HepG2 (cell line): ENCODE measurements at regions not wholly inside any gene's neighbourhood (a gene's known extent, or its start where the extent isn't known, plus 50 kb on each side); places are given as distances from the start of the nearest gene placed in this dataset.

Experiments used
- ATAC-seq: fragments of 200-7000 bp; cut with Tn5 transposase; 3 replicates; pipeline ENCODE4 v1.9.1; 2020; ENCODE audit warnings: mild to moderate bottlenecking, moderate library complexity
- BruUV-seq: library from RNA; stranded (reverse); fragments of 400-500 nt; replicated peaks from 2 replicates; lab custom pipeline; 2021; lab: Mats Ljungman, UMichigan
- CTCF ChIA-PET: fragments of 300-600 bp; formaldehyde crosslinking; extraction: SDS; loops from one replicate; lab custom pipeline; 2021; ENCODE audit warnings: low total read pairs, inconsistent platforms, low intra/inter-chr PET ratio; lab: Yijun Ruan, JAX
- POLR2A ChIA-PET: fragments of 350-600 bp; sonication (Branson Sonifier 250); formaldehyde crosslinking; loops from one replicate; lab custom pipeline; 2020; ENCODE audit warnings: antibody characterized with exemption, inconsistent platforms; lab: Yijun Ruan, JAX
- DNase-seq: peaks from one replicate; pipeline ENCODE4 v3.0.0-alpha.2; 2015; ENCODE audit warnings: low spot score
- FAIRE-seq: peaks from 3 replicates; lab custom pipeline; 2011; peaks lifted over from hg19 to GRCh38; lab: Jason Lieb, UNC
- H2AFZ ChIP-seq: one replicate; pipeline ENCODE4 v1.6.1; 2011; ENCODE audit warnings: low read length, inconsistent platforms
- H3K27ac ChIP-seq: fragments of 300-600 bp; 3 replicates; pipeline ENCODE4 v1.8.0; 2011; ENCODE audit warnings: mixed run types, mild to moderate bottlenecking, mixed read lengths, low read length, inconsistent platforms; ENCODE audit not compliant: insufficient read depth; ENCODE audit errors: extremely low read length
- H3K27me3 ChIP-seq, 2 experiments: fragments of 200-600 bp in 1 of 2; 2 replicates in 1 of 2; 3 replicates in 1 of 2; pipeline versions ENCODE4 v1.6.0 to v1.8.0; 2011; ENCODE audit warnings: low read length in 2 of 2, mild to moderate bottlenecking in 2 of 2, moderate library complexity in 2 of 2, inconsistent platforms in 1 of 2; ENCODE audit not compliant: insufficient read depth in 2 of 2, control insufficient read depth in 1 of 2
- H3K36me3 ChIP-seq, 2 experiments: fragments of 200-600 bp in 1 of 2; replicated peaks in 1 of 2; 2 replicates in 1 of 2; 3 replicates in 1 of 2; pipeline versions ENCODE4 v1.5.1 to v1.8.0; 2011; ENCODE audit warnings: low read length in 2 of 2, inconsistent platforms in 1 of 2; ENCODE audit not compliant: insufficient read depth in 2 of 2, control insufficient read depth in 1 of 2
- H3K4me1 ChIP-seq: 2 replicates; pipeline ENCODE4 v1.5.1; 2012; ENCODE audit warnings: low read length, inconsistent platforms; ENCODE audit not compliant: insufficient read depth
- H3K4me2 ChIP-seq: 2 replicates; pipeline ENCODE4 v1.6.0; 2011; ENCODE audit warnings: low read depth, low read length, inconsistent platforms
- H3K4me3 ChIP-seq, 3 experiments: fragments of 200-600 bp in 1 of 3; sonication (generic), shearing (Covaris generic) in 1 of 3; replicated peaks in 1 of 3; 2 replicates each; pipeline ENCODE4 v1.5.1; 2011 to 2016; ENCODE audit warnings: low read length in 3 of 3, inconsistent platforms in 2 of 3, low read depth in 2 of 3, mild to moderate bottlenecking in 2 of 3, control low read depth in 1 of 3, mixed read lengths in 1 of 3; ENCODE audit not compliant: insufficient read depth in 1 of 3
- H3K79me2 ChIP-seq: one replicate; pipeline ENCODE4 v1.6.1; 2011; ENCODE audit warnings: low read length, inconsistent platforms; ENCODE audit not compliant: insufficient read depth
- H3K9ac ChIP-seq: 2 replicates; pipeline ENCODE4 v1.6.0; 2011; ENCODE audit warnings: mild to moderate bottlenecking, low read depth, low read length, inconsistent platforms; ENCODE audit not compliant: insufficient read depth
- H3K9me3 ChIP-seq: 2 replicates; pipeline ENCODE4 v1.5.1; 2012; ENCODE audit warnings: mild to moderate bottlenecking, low read length
- H4K20me1 ChIP-seq: 2 replicates; pipeline ENCODE4 v1.6.0; 2011; ENCODE audit warnings: inconsistent platforms, mild to moderate bottlenecking, low read length, moderate library complexity; ENCODE audit not compliant: insufficient read depth
- ARNT2 ChIP-seq: sonication (generic); formaldehyde crosslinking; IDR thresholded peaks from 2 replicates; pipeline ENCODE4 v1.8.0; 2022; ENCODE audit warnings: mild to moderate bottlenecking, low read depth, missing genetic modification reagents, moderate library complexity
- ASH2L ChIP-seq: fragments of 300-600, 200-600 bp; sonication (generic); IDR thresholded peaks from 2 replicates; pipeline ENCODE4 v1.7.0; 2017; ENCODE audit warnings: low read depth, mild to moderate bottlenecking, moderate library complexity, mixed read lengths, low read length; ENCODE audit not compliant: insufficient read length
- FOXM1 ChIP-seq: sonication (generic); formaldehyde crosslinking; IDR thresholded peaks from 2 replicates; pipeline ENCODE4 v1.5.0; 2020; ENCODE audit warnings: missing genetic modification reagents
- HOXA3 ChIP-seq: sonication (generic); formaldehyde crosslinking; IDR thresholded peaks from 2 replicates; pipeline ENCODE4 v1.5.0; 2020; ENCODE audit warnings: missing genetic modification reagents
- KAT8 ChIP-seq: IDR thresholded peaks from 2 replicates; pipeline ENCODE4 v1.6.1; 2016; ENCODE audit warnings: missing genetic modification reagents, missing compliant biosample characterization
- KMT2B ChIP-seq: IDR thresholded peaks from 2 replicates; pipeline ENCODE4 v1.6.1; 2016; ENCODE audit warnings: missing genetic modification reagents, missing compliant biosample characterization
- MEIS2 ChIP-seq: sonication (generic); formaldehyde crosslinking; IDR thresholded peaks from 2 replicates; pipeline ENCODE4 v1.9.0; 2021; ENCODE audit warnings: mild to moderate bottlenecking, missing genetic modification reagents
- SNRNP70 ChIP-seq: fragments of 200-400 bp; formaldehyde crosslinking; IDR thresholded peaks from 2 replicates; pipeline ENCODE4 v1.6.1; 2017; ENCODE audit warnings: mild to moderate bottlenecking, low read depth, low read length, moderate library complexity
- WIZ ChIP-seq: sonication (generic); formaldehyde crosslinking; IDR thresholded peaks from 2 replicates; pipeline ENCODE4 v1.5.1; 2020; ENCODE audit warnings: mild to moderate bottlenecking, missing genetic modification reagents
- ZNF10 ChIP-seq: sonication (generic); formaldehyde crosslinking; IDR thresholded peaks from 2 replicates; pipeline ENCODE4 v1.4.0; 2020; ENCODE audit warnings: mild to moderate bottlenecking, low read depth, missing genetic modification reagents, borderline replicate concordance
- ZNF326 ChIP-seq: sonication (generic); formaldehyde crosslinking; IDR thresholded peaks from 2 replicates; pipeline ENCODE4 v1.4.0; 2020; ENCODE audit warnings: missing genetic modification reagents, borderline replicate concordance
- ZNF572 ChIP-seq: sonication (generic); formaldehyde crosslinking; IDR thresholded peaks from 2 replicates; pipeline ENCODE4 v1.5.1; 2020; ENCODE audit warnings: mild to moderate bottlenecking, missing genetic modification reagents
- ZNF644 ChIP-seq: IDR thresholded peaks from 2 replicates; pipeline ENCODE4 v1.6.1; 2016; ENCODE audit warnings: low read depth
- ZNF761 ChIP-seq: sonication (generic); formaldehyde crosslinking; conservative IDR thresholded peaks from 2 replicates; pipeline ENCODE4 v1.4.0; 2020; ENCODE audit warnings: mild to moderate bottlenecking, missing genetic modification reagents
- ZNF777 ChIP-seq: sonication (generic); formaldehyde crosslinking; IDR thresholded peaks from 2 replicates; pipeline ENCODE4 v1.4.0; 2020; ENCODE audit warnings: missing genetic modification reagents
- WGBS: methylation state at CpG from one replicate; pipeline ENCODE4 v1.1.6; 2017; ENCODE audit warnings: low lambda C conversion rate; 5-methylcytosine and 5-hydroxymethylcytosine counted together
- in situ Hi-C: cut with HindIII; loops from 2 replicates; pipeline ENCODE4 v1.10.0; 2017; ENCODE audit warnings: low pct_unique_long_range_greater_than_20kb; ENCODE audit not compliant: extremely low pct_ligation_motif_present
- intact Hi-C: fragments of 100-400 bp; cut with micrococcal nuclease; formaldehyde crosslinking; loops from one replicate; pipeline ENCODE4 v1.10.0; 2022; ENCODE audit not compliant: unreplicated experiment
- TF ChIP-seq, protein P1 (sequence below): sonication (generic); formaldehyde crosslinking; IDR thresholded peaks from 2 replicates; pipeline ENCODE4 v1.9.0; 2022; ENCODE audit warnings: missing genetic modification reagents, mild to moderate bottlenecking, borderline replicate concordance
- TF ChIP-seq, protein P2 (sequence below): sonication (generic); formaldehyde crosslinking; IDR thresholded peaks from 2 replicates; pipeline ENCODE4 v1.4.0; 2020; ENCODE audit warnings: missing genetic modification reagents, borderline replicate concordance

- no TSS peak for BruUV-seq
- CTCF ChIA-PET = no interaction called here
- Histone ChIP-seq H3K36me3 (no peaks in the 10 kb centered on the region), H3K9ac (no peak overlapping the region), H2AFZ (no peak overlapping the region), H3K27ac (no peak overlapping the region), H3K9me3 (no peaks in the 10 kb centered on the region), H3K27me3 (peaks cover 0 to 5% of the 10 kb centered on the region in 2 experiments; a peak in 3 of 5 replicates), H4K20me1 (no peaks in the 10 kb centered on the region), H3K4me2 (no peak overlapping the region), H3K4me3 (no peak overlapping the region), H3K79me2 (no peaks in the 10 kb centered on the region), H3K4me1 (no peaks in the 10 kb centered on the region)
- DNase-seq (no peak), FAIRE-seq (no peak), ATAC-seq (no peak)
- POLR2A ChIA-PET = no interaction called here
- TF ChIP-seq ZNF761 (CRISPR knock-in tag) (no peak), SNRNP70 (no peak), ZNF572 (CRISPR knock-in tag) (no peak), ZNF10 (CRISPR knock-in tag) (no peak), WIZ (CRISPR knock-in tag) (no peak), HOXA3 (CRISPR knock-in tag) (no peak), ARNT2 (CRISPR knock-in tag) (no peak), ZNF644 (no peak), ASH2L (no peak), ZNF326 (no peak), KMT2B (CRISPR knock-in tag) (no peak), ZNF777 (CRISPR knock-in tag) (no peak), KAT8 (CRISPR knock-in tag) (no peak), FOXM1 (no peak), MEIS2 (CRISPR knock-in tag) (no peak)
- TF ChIP-seq, protein P1, sequence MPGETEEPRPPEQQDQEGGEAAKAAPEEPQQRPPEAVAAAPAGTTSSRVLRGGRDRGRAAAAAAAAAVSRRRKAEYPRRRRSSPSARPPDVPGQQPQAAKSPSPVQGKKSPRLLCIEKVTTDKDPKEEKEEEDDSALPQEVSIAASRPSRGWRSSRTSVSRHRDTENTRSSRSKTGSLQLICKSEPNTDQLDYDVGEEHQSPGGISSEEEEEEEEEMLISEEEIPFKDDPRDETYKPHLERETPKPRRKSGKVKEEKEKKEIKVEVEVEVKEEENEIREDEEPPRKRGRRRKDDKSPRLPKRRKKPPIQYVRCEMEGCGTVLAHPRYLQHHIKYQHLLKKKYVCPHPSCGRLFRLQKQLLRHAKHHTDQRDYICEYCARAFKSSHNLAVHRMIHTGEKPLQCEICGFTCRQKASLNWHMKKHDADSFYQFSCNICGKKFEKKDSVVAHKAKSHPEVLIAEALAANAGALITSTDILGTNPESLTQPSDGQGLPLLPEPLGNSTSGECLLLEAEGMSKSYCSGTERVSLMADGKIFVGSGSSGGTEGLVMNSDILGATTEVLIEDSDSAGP (CRISPR knock-in tag) = no peak
- TF ChIP-seq, protein P2, sequence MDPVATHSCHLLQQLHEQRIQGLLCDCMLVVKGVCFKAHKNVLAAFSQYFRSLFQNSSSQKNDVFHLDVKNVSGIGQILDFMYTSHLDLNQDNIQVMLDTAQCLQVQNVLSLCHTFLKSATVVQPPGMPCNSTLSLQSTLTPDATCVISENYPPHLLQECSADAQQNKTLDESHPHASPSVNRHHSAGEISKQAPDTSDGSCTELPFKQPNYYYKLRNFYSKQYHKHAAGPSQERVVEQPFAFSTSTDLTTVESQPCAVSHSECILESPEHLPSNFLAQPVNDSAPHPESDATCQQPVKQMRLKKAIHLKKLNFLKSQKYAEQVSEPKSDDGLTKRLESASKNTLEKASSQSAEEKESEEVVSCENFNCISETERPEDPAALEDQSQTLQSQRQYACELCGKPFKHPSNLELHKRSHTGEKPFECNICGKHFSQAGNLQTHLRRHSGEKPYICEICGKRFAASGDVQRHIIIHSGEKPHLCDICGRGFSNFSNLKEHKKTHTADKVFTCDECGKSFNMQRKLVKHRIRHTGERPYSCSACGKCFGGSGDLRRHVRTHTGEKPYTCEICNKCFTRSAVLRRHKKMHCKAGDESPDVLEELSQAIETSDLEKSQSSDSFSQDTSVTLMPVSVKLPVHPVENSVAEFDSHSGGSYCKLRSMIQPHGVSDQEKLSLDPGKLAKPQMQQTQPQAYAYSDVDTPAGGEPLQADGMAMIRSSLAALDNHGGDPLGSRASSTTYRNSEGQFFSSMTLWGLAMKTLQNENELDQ (CRISPR knock-in tag) = no peak
- WGBS = 14% methylated on average over 4 of the region's 10 CpGs
- in situ Hi-C loops = no loop called here
- intact Hi-C loops = no loop called here
Measured at GRCh38 chr19:30165228-30165813, 206.9 kb upstream of the ZNF536 start.
